ENCODE measurements at regions not wholly inside any gene's neighbourhood (a gene's known extent, or its start where the extent isn't known, plus 50 kb on each side); places are given as distances from the start of the nearest gene placed in this dataset.

GRCh38 chr7:41046221-41046761 lies 656.6 kb downstream of the INHBA start:
- no peaks in the 10 kb centered on the region for H3K79me2 ChIP-seq
- DNase-seq (ENCODE audit: low spot score) = no peak
- peaks cover 13% of the 10 kb centered on the region for H3K4me1 ChIP-seq (ENCODE audit: insufficient read depth)
- H3K4me2 ChIP-seq = no peak overlapping the region
- H3K9me2 ChIP-seq (replicated peaks; ENCODE audit: insufficient read depth) = no peaks in the 10 kb centered on the region
- H3K4me3 ChIP-seq = no peak overlapping the region
- WGBS (ENCODE audit: low lambda C conversion rate, missing lambda C conversion rate) = 80% methylated on average over 7 of the region's 7 CpGs
- H3K9me3 ChIP-seq (ENCODE audit: low read depth) = no peaks in the 10 kb centered on the region
- H3K27me3 ChIP-seq = no peaks in the 10 kb centered on the region
- no peaks in the 10 kb centered on the region for H4K20me1 ChIP-seq (ENCODE audit: insufficient read depth, poor library complexity, severe bottlenecking)
- H3K36me3 ChIP-seq (replicated peaks; ENCODE audit: insufficient read depth, low read depth) = no peaks in the 10 kb centered on the region
- no peak overlapping the region for H2AFZ ChIP-seq
- no peak overlapping the region for H3K27ac ChIP-seq
- TF ChIP-seq EZH2 (IDR thresholded peaks at IDR 0.05; ENCODE audit: borderline replicate concordance) = no peak
- no peak for TF ChIP-seq EZH2phosphoT487 (IDR thresholded peaks at IDR 0.05; ENCODE audit: low read depth, severe bottlenecking, unreplicated experiment)
- TF ChIP-seq, protein P1, sequence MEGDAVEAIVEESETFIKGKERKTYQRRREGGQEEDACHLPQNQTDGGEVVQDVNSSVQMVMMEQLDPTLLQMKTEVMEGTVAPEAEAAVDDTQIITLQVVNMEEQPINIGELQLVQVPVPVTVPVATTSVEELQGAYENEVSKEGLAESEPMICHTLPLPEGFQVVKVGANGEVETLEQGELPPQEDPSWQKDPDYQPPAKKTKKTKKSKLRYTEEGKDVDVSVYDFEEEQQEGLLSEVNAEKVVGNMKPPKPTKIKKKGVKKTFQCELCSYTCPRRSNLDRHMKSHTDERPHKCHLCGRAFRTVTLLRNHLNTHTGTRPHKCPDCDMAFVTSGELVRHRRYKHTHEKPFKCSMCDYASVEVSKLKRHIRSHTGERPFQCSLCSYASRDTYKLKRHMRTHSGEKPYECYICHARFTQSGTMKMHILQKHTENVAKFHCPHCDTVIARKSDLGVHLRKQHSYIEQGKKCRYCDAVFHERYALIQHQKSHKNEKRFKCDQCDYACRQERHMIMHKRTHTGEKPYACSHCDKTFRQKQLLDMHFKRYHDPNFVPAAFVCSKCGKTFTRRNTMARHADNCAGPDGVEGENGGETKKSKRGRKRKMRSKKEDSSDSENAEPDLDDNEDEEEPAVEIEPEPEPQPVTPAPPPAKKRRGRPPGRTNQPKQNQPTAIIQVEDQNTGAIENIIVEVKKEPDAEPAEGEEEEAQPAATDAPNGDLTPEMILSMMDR (IDR thresholded peaks at IDR 0.05; ENCODE audit: poor library complexity) = no peak

DNA sequence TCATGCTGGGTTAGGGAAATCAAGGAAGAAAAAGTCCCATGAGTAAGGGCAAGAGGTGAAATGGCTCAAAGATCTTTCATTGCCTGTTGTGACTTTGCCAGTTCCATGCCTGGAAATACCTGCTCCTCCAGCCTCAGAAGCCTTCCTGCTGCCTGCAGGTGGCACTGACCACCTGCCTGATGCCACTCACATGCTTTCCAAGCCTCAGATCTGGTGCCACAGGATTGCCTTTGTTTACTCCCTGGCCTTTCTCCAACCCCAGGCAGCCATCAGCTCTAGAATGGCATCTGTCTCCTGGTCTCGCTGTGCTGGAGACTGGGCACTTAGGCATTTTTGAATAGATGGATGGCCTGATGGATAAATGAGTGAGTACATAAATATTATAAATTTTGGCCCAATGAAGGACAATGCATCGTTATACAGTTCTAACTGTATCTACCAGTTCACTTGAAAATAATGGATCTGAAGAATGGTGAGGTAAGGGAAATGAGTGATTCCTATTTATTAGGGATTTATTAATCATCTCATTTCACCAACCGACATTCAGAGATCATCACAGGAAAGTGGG lies 657.2 kb downstream of the INHBA start:
- Histone ChIP-seq H4K20me1 (ENCODE audit: insufficient read depth, poor library complexity, severe bottlenecking) (no peaks in the 10 kb centered on the region), H2AFZ (no peak overlapping the region), H3K79me2 (no peaks in the 10 kb centered on the region), H3K27ac (no peak overlapping the region), H3K4me1 (ENCODE audit: insufficient read depth) (peaks cover 13% of the 10 kb centered on the region), H3K36me3 (replicated peaks; ENCODE audit: insufficient read depth, low read depth) (no peaks in the 10 kb centered on the region), H3K9me2 (replicated peaks; ENCODE audit: insufficient read depth) (no peaks in the 10 kb centered on the region), H3K27me3 (no peaks in the 10 kb centered on the region), H3K9me3 (ENCODE audit: low read depth) (no peaks in the 10 kb centered on the region), H3K4me2 (no peak overlapping the region), H3K4me3 (no peak overlapping the region)
- TF ChIP-seq EZH2 (IDR thresholded peaks at IDR 0.05; ENCODE audit: borderline replicate concordance) = no peak
- TF ChIP-seq, protein P1 (IDR thresholded peaks at IDR 0.05; ENCODE audit: poor library complexity) = peak; percentile 24
- 94% methylated on average over 3 of the region's 3 CpGs for WGBS (ENCODE audit: low lambda C conversion rate, missing lambda C conversion rate)
- DNase-seq (ENCODE audit: low spot score) = peak; percentile 10

GRCh38 chr7:41039981-41040380 lies 662.9 kb downstream of the INHBA start:
- no peaks in the 10 kb centered on the region for H3K27me3 ChIP-seq
- no peaks in the 10 kb centered on the region for H3K9me2 ChIP-seq (replicated peaks; ENCODE audit: insufficient read depth)
- H3K4me3 ChIP-seq = no peak overlapping the region
- no peaks in the 10 kb centered on the region for H3K4me1 ChIP-seq (ENCODE audit: insufficient read depth)
- DNase-seq (ENCODE audit: low spot score) = no peak
- no peaks in the 10 kb centered on the region for H3K79me2 ChIP-seq
- no peaks in the 10 kb centered on the region for H3K36me3 ChIP-seq (replicated peaks; ENCODE audit: insufficient read depth, low read depth)
- H2AFZ ChIP-seq = no peak overlapping the region
- TF ChIP-seq, protein P1 (IDR thresholded peaks at IDR 0.05; ENCODE audit: poor library complexity) = no peak
- TF ChIP-seq EZH2 (IDR thresholded peaks at IDR 0.05; ENCODE audit: borderline replicate concordance) = no peak
- no peak for TF ChIP-seq EZH2phosphoT487 (IDR thresholded peaks at IDR 0.05; ENCODE audit: low read depth, severe bottlenecking, unreplicated experiment)
- no peak overlapping the region for H3K4me2 ChIP-seq
- H3K27ac ChIP-seq = no peak overlapping the region
- 66% methylated on average over 3 of the region's 3 CpGs for WGBS (ENCODE audit: low lambda C conversion rate, missing lambda C conversion rate)
- H4K20me1 ChIP-seq (ENCODE audit: insufficient read depth, poor library complexity, severe bottlenecking) = no peaks in the 10 kb centered on the region
- no peaks in the 10 kb centered on the region for H3K9me3 ChIP-seq (ENCODE audit: low read depth)
